Parathyroid adenoma (tissue), 2 donors: ENCODE measurements at regions not wholly inside any gene's neighbourhood (a gene's known extent, or its start where the extent isn't known, plus 50 kb on each side); places are given as distances from the start of the nearest gene placed in this dataset.

ENCODE experiments used
- H2AFZ ChIP-seq: fragments of 300-600 bp; sonication (generic); one replicate; pipeline ENCODE4 v1.7.0; 2017; ENCODE audit warnings: antibody characterized with exemption, mild to moderate bottlenecking
- H3K27ac ChIP-seq: fragments of 300-600 bp; sonication (generic); one replicate; pipeline ENCODE4 v1.7.0; 2017
- H3K27me3 ChIP-seq: fragments of 300-600 bp; sonication (generic); one replicate; pipeline ENCODE4 v1.7.0; 2017; ENCODE audit warnings: low read length; ENCODE audit not compliant: control insufficient read depth, insufficient read depth
- H3K36me3 ChIP-seq: fragments of 300-600 bp; sonication (generic); one replicate; pipeline ENCODE4 v1.7.0; 2017; ENCODE audit warnings: low read length; ENCODE audit not compliant: control insufficient read depth, insufficient read depth
- H3K4me1 ChIP-seq: fragments of 300-600 bp; sonication (generic); one replicate; pipeline ENCODE4 v1.7.0; 2017; ENCODE audit warnings: control low read depth
- H3K4me2 ChIP-seq: fragments of 300-600 bp; sonication (generic); one replicate; pipeline ENCODE4 v1.7.0; 2017; ENCODE audit warnings: low read length
- H3K4me3 ChIP-seq: fragments of 300-600 bp; sonication (generic); one replicate; pipeline ENCODE4 v1.7.0; 2017; ENCODE audit warnings: low read depth, low read length
- H3K79me2 ChIP-seq: fragments of 300-600 bp; sonication (generic); one replicate; pipeline ENCODE4 v1.7.0; 2017; ENCODE audit warnings: control low read depth
- H3K9ac ChIP-seq: fragments of 300-600 bp; sonication (generic); one replicate; pipeline ENCODE4 v1.7.0; 2017; ENCODE audit warnings: mild to moderate bottlenecking
- H3K9me3 ChIP-seq: fragments of 300-600 bp; sonication (generic); one replicate; pipeline ENCODE4 v1.7.0; 2017; ENCODE audit warnings: low read length; ENCODE audit not compliant: control insufficient read depth
- TF ChIP-seq, protein P1 (sequence below): fragments of 300-600 bp; sonication (generic); IDR thresholded peaks from one replicate; pipeline ENCODE4 v1.7.0; 2017; ENCODE audit warnings: antibody characterized with exemption, mild to moderate bottlenecking
- donor health status: primary hyperparathyroidism.

DNA sequence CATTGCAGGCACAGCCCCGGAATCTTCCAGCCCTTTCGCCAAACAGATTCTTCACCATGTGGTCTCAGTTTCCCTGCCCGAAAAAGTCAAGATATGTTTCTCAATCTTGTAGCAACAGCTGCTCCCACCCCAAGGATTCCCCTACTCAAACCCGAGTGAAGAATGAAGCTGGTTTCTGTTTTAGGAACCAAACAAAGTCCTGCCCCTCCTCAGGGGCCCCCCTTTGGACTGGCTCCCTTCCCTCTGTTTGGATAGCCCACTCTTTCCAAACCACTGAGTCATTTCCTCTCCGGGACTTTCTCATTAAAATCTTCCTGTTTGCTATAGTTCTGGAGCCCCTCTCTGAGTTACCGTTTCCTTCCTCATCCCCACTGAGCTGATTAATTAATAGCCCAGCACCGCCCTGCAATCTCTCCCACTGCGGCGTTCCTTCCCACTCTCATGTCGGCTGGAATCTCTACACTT is 100.9 kb downstream of the TSEN15 start:
- Histone ChIP-seq H3K36me3 (no peaks in the 10 kb centered on the region), H3K27me3 (no peaks in the 10 kb centered on the region), H3K9me3 (no peaks in the 10 kb centered on the region), H3K4me1 (no peaks in the 10 kb centered on the region), H3K4me3 (peak overlapping the region; percentile 32), H2AFZ (no peak overlapping the region), H3K27ac (no peak overlapping the region), H3K79me2 (no peaks in the 10 kb centered on the region), H3K4me2 (no peak overlapping the region), H3K9ac (no peak overlapping the region)
- TF ChIP-seq, protein P1, sequence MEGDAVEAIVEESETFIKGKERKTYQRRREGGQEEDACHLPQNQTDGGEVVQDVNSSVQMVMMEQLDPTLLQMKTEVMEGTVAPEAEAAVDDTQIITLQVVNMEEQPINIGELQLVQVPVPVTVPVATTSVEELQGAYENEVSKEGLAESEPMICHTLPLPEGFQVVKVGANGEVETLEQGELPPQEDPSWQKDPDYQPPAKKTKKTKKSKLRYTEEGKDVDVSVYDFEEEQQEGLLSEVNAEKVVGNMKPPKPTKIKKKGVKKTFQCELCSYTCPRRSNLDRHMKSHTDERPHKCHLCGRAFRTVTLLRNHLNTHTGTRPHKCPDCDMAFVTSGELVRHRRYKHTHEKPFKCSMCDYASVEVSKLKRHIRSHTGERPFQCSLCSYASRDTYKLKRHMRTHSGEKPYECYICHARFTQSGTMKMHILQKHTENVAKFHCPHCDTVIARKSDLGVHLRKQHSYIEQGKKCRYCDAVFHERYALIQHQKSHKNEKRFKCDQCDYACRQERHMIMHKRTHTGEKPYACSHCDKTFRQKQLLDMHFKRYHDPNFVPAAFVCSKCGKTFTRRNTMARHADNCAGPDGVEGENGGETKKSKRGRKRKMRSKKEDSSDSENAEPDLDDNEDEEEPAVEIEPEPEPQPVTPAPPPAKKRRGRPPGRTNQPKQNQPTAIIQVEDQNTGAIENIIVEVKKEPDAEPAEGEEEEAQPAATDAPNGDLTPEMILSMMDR: no peak

DNA sequence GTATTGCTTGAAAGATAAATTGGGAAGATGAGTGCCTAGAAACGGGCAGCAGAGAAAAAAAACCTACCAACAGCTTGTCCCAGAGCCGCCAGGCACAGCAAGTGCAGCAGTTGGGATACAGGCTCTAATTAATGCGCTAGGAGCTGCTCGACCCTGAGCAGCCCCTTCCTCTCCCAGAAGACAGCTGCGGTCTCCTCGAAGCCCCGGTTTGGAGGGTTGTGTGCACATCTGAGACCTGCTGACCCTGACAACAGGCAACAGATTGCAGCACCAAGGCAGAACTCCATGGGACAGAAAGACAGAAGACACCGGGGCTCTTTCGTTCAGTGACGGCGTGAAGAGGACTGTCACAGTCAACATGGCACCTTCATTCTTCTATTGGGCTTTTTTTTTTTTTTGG is 101.4 kb downstream of the TSEN15 start:
- Histone ChIP-seq H3K4me1 (no peaks in the 10 kb centered on the region), H3K9me3 (no peaks in the 10 kb centered on the region), H3K9ac (no peak overlapping the region), H3K27ac (no peak overlapping the region), H3K27me3 (no peaks in the 10 kb centered on the region), H3K4me3 (peak overlapping the region; percentile 32), H3K4me2 (no peak overlapping the region), H3K79me2 (no peaks in the 10 kb centered on the region), H2AFZ (no peak overlapping the region), H3K36me3 (no peaks in the 10 kb centered on the region)
- TF ChIP-seq, protein P1: no peak

DNA sequence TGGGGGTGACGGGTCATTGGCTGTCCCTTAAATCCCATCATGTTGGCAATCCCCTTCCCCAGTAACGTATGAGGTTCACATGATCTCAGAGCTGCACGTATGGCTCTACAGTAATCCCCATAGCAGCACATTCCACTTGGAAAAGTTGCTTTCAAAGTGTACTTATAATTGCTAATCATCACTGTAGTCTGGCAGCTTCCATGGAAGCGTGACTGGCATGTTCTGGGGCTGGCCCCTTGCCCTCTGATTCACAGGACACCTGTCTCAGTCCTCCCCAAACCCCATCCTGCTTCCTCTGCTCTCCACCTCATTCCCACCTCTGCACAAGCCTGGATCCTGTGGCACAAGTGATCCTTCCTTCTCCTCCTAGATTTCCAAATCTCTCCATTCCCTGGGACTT is 102.2 kb downstream of the TSEN15 start:
- Histone ChIP-seq H3K27me3 (no peaks in the 10 kb centered on the region), H3K79me2 (no peaks in the 10 kb centered on the region), H3K4me2 (no peak overlapping the region), H2AFZ (no peak overlapping the region), H3K36me3 (no peaks in the 10 kb centered on the region), H3K9me3 (no peaks in the 10 kb centered on the region), H3K4me1 (no peaks in the 10 kb centered on the region), H3K4me3 (no peak overlapping the region), H3K9ac (no peak overlapping the region), H3K27ac (no peak overlapping the region)
- TF ChIP-seq, protein P1: no peak

DNA sequence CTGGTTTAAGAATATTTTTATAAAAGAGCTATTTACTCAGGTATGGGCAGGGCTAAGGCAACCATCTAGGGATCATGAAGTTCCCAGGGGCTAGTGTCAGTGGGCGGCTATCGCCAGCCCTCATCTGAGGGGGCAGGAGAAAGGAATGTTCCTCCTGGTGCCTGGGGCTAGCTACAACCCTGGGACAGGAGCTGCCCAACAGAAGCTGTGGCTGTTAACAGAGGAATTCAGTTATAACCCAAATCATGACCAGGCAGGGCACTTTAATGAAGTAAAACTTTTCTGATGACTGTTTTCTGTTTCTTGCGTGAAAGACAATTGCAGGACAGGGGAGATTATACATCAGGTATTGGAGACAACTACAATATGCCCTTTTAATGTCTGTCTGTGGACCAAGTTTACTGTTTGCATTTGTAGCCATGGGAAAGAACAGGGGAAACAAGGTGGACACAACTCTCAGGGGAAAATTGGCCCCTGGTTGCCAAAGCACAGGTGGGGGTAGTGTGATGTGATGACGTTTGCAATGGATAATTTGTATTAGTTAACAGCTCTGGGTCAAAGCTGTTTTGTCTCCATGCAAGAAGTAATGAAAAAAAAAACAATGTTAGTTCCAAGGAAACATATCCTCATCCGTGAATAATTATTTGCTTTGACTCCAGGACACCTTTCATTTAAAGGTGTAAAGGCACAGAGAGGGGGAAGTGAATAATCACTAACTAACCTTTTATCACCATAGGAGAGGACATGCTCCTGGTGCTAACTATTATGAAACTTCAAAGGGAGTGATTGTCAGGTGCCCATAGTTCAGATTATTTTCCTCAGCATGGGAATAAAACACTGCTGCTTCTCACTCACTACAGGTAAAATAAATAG is 105.2 kb downstream of the TSEN15 start:
- H3K27ac ChIP-seq: no peak overlapping the region
- no peaks in the 10 kb centered on the region for H3K36me3 ChIP-seq
- H3K4me3 ChIP-seq: no peak overlapping the region
- no peaks in the 10 kb centered on the region for H3K4me1 ChIP-seq
- H2AFZ ChIP-seq: no peak overlapping the region
- no peak overlapping the region for H3K9ac ChIP-seq
- no peaks in the 10 kb centered on the region for H3K27me3 ChIP-seq
- H3K79me2 ChIP-seq: no peaks in the 10 kb centered on the region
- no peak overlapping the region for H3K4me2 ChIP-seq
- TF ChIP-seq, protein P1: no peak
- no peaks in the 10 kb centered on the region for H3K9me3 ChIP-seq

DNA sequence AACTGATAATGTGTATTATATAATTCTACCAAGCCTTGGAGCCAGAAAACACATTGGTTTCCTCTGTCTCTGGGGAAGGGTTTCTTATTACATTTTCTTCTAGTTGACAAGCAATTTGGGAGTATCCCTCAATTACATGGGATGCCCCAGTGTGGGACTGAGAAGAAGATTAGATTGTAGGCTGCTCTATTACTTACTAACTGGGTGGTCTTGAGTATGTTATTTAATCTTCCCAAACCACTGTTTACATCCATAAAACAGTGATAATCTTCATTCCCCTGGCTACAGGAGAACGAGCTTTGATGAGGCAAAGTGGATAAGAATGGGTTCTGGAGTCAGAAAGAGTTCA is 105.8 kb downstream of the TSEN15 start:
- no peak overlapping the region for H3K27ac ChIP-seq
- H3K27me3 ChIP-seq: no peaks in the 10 kb centered on the region
- H3K4me1 ChIP-seq: no peaks in the 10 kb centered on the region
- no peaks in the 10 kb centered on the region for H3K9me3 ChIP-seq
- H3K4me3 ChIP-seq: no peak overlapping the region
- no peaks in the 10 kb centered on the region for H3K36me3 ChIP-seq
- H3K79me2 ChIP-seq: no peaks in the 10 kb centered on the region
- H3K9ac ChIP-seq: no peak overlapping the region
- no peak overlapping the region for H3K4me2 ChIP-seq
- TF ChIP-seq, protein P1: no peak
- no peak overlapping the region for H2AFZ ChIP-seq
